CD4-positive, alpha-beta T cell treated with Interferon gamma for 1 hour (primary cell): ENCODE measurements at regions not wholly inside any gene's neighbourhood (a gene's known extent, or its start where the extent isn't known, plus 50 kb on each side); places are given as distances from the start of the nearest gene placed in this dataset.

Experiments used
- DNase-seq: peaks from one replicate; pipeline ENCODE4 v3.0.0-alpha.2; 2020

- DNase-seq: no peak
These were observed 206.8 kb upstream of the SOX9 start for GRCh38 chr17:71914042-71914441.

DNA sequence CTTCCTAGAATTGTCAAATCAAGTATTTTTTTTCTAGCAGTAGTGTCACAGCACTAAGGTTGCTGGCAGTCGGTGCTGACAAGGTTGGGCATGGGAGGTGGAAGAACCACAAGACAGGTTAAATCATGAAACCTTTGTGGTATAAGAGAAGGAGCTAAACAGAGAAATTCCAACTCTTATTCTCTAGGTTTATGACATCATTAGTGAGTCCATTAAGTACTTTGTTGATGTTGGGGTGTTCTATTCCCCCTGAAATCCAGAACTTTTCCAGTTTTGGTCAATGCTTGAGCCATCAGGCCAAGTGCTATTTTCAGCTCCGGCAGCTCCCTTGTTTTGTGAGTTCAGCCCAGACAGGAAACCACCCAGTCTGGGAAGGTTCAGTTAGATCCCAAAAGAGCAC is 206.0 kb upstream of the SOX9 start:
- no peak for DNase-seq

GRCh38 chr17:71917715-71918114 is 203.1 kb upstream of the SOX9 start:
- no peak for DNase-seq

DNA sequence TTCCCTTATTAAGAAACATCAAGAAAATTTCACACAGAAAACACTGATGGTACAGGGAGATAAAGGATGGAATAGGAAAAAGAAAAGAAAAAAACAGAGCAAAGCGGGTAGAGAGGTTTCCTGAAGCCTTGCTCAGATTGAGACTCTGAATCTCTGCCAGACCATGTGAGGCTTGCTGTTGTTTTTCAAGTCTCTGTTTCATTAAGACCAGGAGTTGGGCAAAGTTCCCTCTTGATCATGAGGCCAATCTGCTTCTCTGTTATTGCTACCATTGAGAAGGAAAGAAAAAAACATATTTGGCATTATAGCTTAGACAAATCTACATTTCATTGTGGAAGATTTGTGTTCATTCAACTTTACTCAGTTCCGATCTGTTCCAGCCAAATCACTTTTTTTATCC is 201.6 kb upstream of the SOX9 start:
- no peak for DNase-seq

DNA sequence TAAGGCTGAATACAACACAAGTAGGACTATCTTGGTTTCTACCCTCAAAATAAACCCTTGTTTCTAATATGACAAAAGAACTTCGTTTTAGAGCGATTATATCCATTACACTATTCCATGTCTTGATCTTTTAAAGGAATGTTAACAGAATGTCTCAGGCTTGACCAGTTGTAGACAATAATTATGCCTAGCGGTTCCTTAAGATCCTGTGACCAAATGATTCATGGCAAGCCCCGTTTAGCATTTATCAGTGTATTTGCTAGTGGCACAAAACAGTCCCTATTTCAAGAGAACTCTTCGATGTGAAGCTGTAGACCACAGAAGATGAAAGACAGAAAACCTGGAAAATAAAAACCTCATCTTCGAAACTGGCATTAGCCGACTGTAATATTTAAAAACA is 200.9 kb upstream of the SOX9 start:
- no peak for DNase-seq

DNA sequence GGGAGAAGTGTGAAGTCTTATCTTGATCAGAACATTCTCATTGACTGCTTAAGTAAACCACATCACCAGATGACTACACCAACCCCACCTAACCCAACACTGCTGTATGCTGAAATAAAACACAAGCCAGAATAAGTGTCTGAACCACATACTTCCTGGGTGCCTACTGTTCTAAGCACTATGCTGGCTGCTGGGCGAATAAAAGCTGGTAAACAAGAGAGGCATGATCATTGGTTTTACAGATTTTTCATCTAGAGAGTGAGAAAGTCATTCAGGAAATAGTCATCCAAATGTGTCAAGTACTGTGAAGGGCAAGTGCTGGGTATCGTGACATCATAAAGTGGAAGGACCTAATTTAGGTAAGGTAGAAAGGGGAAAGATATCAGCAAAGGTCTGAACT is 199.0 kb upstream of the SOX9 start:
- DNase-seq: no peak

DNA sequence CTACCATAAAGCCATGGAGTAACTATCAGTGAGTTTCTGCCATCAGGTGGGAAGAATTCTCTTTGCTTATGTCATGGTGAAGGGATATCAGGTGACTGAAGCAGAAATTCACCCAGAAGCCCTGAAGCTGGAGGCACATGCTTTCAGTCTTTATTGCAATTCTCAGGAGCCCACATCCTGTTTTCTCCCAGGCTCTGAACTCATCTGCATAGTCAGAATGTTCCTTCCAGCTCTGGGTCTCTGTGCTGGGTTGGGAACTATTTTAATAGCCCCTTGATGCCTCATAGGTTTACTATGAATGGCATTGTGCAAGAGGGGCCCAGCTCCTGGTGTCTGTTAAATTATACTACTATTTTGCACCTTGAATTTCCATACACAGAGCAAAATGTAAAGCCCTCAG is 198.4 kb upstream of the SOX9 start:
- no peak for DNase-seq

- DNase-seq: no peak
These were observed 193.9 kb upstream of the SOX9 start for GRCh38 chr17:71926746-71927398.

- DNase-seq: no peak
These were observed 187.5 kb upstream of the SOX9 start for GRCh38 chr17:71933306-71933705.

- DNase-seq: no peak
These were observed 186.3 kb upstream of the SOX9 start for GRCh38 chr17:71934520-71934919.

- no peak for DNase-seq
These were observed 185.5 kb upstream of the SOX9 start for GRCh38 chr17:71935341-71935740.

- no peak for DNase-seq
These were observed 183.8 kb upstream of the SOX9 start for GRCh38 chr17:71936977-71937376.

DNA sequence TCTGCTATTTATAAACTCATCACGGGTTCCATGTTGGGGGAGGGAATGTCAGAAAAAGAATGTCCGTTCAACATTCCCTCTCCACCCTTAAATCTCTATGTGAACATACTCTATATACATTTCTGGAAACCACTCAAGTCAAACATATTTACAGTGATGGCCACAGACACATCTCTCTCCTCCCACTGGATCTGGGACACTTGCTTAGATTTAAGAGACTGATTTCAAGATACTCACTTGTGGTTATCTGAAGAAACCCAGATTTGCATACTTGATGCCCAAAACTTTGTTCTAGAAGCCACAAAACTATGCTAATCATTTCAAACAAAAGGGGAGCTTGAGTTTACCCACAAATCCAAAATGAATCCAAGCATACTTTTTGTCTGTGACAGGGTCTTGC is 182.9 kb upstream of the SOX9 start:
- no peak for DNase-seq

DNA sequence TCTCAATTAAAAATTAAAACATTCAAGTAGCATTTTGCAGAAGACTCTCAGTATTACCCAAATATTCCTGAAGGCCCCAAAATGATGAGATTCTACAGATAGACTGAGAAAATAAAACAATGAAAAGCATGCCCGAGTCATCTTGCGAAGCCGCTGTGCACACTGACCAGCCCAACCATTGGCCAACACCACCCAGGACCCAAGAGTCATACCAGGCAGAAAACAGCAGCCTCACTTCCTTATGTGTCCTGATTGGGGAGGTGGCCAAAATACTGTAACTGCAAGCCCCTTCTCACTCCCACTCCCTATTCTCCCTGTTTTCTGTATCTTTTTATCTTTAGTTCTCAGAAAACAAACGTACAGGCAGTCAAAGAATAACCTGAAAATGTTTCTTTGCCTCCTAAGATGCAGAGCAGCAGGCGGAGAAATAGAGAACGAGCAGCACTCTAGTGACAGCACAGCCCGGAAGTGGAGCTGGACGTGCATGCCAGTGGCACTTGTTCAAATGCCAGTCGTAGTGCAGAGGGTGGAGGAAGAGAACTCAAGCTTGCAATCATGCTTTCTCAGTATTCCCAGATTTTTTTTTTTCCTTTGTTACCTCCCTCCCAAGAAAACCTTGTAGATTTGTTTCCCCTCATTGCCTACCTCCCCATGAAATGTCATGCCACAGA is 182.3 kb upstream of the SOX9 start:
- no peak for DNase-seq

DNA sequence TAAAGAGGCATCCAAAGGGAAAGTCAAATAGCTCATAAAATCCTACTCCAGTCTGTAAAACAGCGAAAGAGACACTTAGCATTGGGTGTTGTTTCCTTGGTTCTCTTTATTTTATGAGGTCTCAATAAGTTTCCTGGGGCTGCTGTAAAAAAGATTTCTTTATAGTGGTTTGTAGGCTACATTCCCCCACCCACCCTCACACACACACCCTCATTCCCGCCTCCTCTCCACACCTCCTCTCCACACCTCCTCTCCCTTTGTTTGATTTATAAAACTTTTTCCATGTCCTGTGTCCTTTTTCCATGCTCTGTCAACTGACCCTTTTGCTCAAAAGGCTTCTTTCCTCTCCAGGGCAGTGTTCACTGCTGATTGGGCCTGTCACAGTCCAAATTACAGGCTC is 178.9 kb upstream of the SOX9 start:
- no peak for DNase-seq

GRCh38 chr17:71942626-71943025 is 178.2 kb upstream of the SOX9 start:
- DNase-seq: no peak

DNA sequence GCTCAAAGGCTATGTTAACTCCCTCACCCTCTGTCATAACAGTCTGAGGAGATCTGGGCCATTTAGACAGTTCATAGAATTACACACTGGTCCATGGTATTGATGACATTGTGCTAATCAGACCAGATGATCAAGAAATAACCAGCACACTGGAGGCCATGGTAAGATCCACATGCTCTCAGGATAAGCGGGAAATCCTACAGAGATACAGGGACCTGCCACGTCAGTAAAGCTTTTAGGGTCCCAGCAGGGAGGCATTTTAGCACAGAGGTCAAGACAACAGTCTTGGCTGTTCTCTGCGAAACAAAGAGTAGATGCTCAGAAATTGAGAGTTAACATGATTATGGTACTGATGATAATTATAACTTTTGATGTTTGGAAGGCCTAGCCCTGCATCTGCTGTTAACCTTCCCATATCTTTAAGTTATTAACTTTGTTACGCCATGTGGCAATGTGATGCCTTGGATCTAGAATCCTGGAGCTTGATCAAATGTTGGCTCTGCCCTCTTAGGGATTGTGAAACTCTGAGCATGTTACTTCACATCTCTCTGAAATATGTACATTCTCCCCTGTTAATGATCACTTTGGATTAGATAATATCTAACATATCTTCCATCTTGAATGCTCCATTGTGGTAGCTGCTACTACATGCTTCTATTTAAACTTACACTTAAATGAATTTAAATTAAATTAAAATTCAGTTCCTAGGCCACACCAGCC is 172.0 kb upstream of the SOX9 start:
- DNase-seq: no peak

DNA sequence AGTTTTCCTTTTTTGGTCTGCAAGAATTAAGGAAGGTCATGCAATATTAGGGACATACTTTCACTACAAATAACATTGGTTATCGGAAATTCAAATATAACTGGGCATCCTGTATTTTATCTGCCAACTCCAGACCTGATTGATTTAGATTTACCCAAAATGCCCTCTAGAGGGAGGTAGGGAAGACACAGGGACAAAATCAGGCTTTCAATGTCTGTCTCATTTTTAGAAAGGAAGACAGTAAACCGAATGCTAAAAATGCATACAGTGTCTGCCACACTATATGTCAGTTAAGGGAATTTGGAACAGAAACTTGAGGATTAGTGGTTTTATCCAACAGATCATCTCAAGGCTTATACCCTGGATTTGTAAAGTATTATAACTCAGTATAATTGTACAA is 161.7 kb upstream of the SOX9 start:
- DNase-seq: no peak

DNA sequence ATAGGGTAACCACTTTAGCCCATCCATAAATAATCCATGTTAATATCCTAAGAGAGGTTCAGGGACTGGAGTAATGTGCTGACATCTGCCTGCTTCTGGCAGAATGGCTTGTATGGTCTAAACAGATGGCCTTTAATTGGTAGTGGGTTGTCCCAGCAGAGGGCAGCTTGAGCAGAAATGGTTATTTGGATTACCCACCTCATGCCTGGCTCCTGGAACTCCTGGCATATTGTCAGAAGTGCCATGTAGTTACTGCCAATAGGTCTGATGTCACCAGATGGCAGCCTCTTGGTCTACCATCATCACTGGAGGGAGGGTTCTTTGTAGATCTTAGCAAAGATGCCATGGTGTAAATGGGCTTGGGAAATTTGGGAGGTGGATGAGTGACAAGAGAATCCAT is 157.5 kb upstream of the SOX9 start:
- no peak for DNase-seq

GRCh38 chr17:71963791-71964190 is 157.0 kb upstream of the SOX9 start:
- no peak for DNase-seq

- DNase-seq: no peak
These were observed 156.3 kb upstream of the SOX9 start for GRCh38 chr17:71964559-71964958.

DNA sequence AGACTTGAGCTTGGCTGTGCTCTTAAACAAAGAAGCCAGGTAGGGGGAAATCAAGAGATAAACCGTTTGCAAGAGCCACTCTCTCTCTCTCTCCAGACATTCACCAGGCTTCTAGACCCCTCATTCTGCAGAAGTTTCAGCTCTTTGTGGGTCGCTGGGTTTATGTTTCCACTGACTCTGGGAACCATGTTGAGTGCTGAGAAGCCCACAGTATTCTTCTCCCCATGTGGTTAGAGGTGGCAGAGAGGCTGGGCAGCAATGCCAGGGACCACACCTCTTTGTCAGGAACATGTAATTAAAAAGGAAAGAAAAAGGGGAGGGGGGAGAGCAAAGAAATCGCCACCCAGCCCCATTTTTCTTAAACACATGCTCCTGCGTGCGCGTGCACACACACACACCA is 154.8 kb upstream of the SOX9 start:
- DNase-seq: no peak

GRCh38 chr17:71966459-71967313 is 154.1 kb upstream of the SOX9 start:
- no peak for DNase-seq

DNA sequence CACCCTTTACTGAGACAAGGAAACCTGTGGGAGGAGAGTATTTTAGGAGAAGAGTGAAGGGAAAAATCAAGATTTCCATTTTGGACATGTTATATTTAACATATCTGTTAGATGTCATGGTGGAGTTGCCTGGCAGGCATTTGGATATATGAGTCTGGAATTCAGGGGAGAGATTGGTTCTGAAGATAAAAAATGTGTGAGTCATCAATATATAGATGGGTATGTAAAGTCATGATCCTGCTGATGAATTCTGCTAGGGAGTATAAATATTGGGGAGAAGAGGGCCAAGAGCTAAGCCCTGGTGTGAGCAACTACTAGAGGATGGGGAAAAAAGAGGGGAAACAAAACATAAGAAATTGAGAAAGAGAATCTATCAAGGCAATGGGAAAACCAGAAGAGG is 151.3 kb upstream of the SOX9 start:
- no peak for DNase-seq
